B cell (primary cell): ENCODE measurements at regions not wholly inside any gene's neighbourhood (a gene's known extent, or its start where the extent isn't known, plus 50 kb on each side); places are given as distances from the start of the nearest gene placed in this dataset.

Experiments
- ATAC-seq: fragments of 200-7000 bp; cut with Tn5 transposase; one replicate; pipeline ENCODE4 v1.10.0; 2021; ENCODE audit warnings: low read depth, mild to moderate bottlenecking, moderate number of reproducible peaks, moderate library complexity
- CTCF ChIA-PET: fragments of 350-600 bp; sonication (Branson Sonifier 250); formaldehyde crosslinking; loops from one replicate; lab custom pipeline; 2021; ENCODE audit warnings: antibody characterized with exemption, inconsistent platforms; lab: Charles Lee
- POLR2A ChIA-PET: fragments of 350-600 bp; sonication (Branson Sonifier 250); formaldehyde crosslinking; loops from one replicate; lab custom pipeline; 2021; ENCODE audit warnings: antibody characterized with exemption; lab: Charles Lee
- DNase-seq: peaks from one replicate; pipeline ENCODE4 v3.0.0; 2013
- H2AFZ ChIP-seq: 2 replicates; pipeline ENCODE4 v1.6.1; 2012; ENCODE audit warnings: mild to moderate bottlenecking, low read depth, low read length; ENCODE audit not compliant: insufficient read depth, poor library complexity, severe bottlenecking
- H3K27ac ChIP-seq, 2 donors: 1 replicate in 1 of 2; 2 replicates in 1 of 2; pipeline ENCODE4 v1.5.1; 2012 to 2013; ENCODE audit warnings: low read length in 2 of 2, mild to moderate bottlenecking in 2 of 2, moderate library complexity in 1 of 2
- H3K27me3 ChIP-seq, 4 experiments: fragments of 200-600 bp in 1 of 4; sonication (generic) in 1 of 4; replicated peaks in 1 of 4; 1 replicate in 2 of 4; 2 replicates in 2 of 4; pipeline versions ENCODE4 v1.6.1 to v1.7.0; 2013 to 2016; ENCODE audit warnings: low read length in 3 of 4, mild to moderate bottlenecking in 2 of 4, mixed read lengths in 1 of 4, moderate library complexity in 1 of 4; ENCODE audit not compliant: insufficient read depth in 4 of 4, control insufficient read depth in 3 of 4; ENCODE audit errors: control extremely low read depth in 1 of 4
- H3K36me3 ChIP-seq, 2 experiments: replicated peaks in 1 of 2; 1 replicate in 1 of 2; 2 replicates in 1 of 2; pipeline versions ENCODE4 v1.6.1 to v1.7.1; 2013; ENCODE audit warnings: low read length in 1 of 2; ENCODE audit not compliant: insufficient read depth in 2 of 2, control insufficient read depth in 1 of 2; ENCODE audit errors: control extremely low read depth in 1 of 2, extremely low read depth in 1 of 2
- H3K4me1 ChIP-seq, 2 donors: fragments of 200-600 bp in 1 of 2; sonication (generic) in 1 of 2; 1 replicate in 1 of 2; 2 replicates in 1 of 2; pipeline versions ENCODE4 v1.5.1 to v1.6.1; 2013 to 2017; ENCODE audit warnings: low read length in 2 of 2; ENCODE audit not compliant: control insufficient read depth in 2 of 2, insufficient read depth in 2 of 2
- H3K4me2 ChIP-seq: replicated peaks from 2 replicates; pipeline ENCODE3; 2012; ENCODE audit warnings: mild to moderate bottlenecking, low read depth, low read length; ENCODE audit not compliant: poor library complexity, severe bottlenecking
- H3K4me3 ChIP-seq, 5 experiments: fragments of 200-600 bp in 1 of 5; sonication (generic) in 1 of 5; 1 replicate in 3 of 5; 2 replicates in 2 of 5; pipeline versions ENCODE4 v1.5.1 to v1.7.0; 2011 to 2016; ENCODE audit warnings: low read length in 4 of 5, mild to moderate bottlenecking in 4 of 5, low read depth in 2 of 5, control low read depth in 1 of 5, moderate library complexity in 1 of 5; ENCODE audit not compliant: insufficient read depth in 1 of 5; ENCODE audit errors: control extremely low read depth in 1 of 5, extremely low read depth in 1 of 5
- H3K79me2 ChIP-seq: fragments of 200-600 bp; sonication (generic); one replicate; pipeline ENCODE4 v1.6.0; 2016; ENCODE audit warnings: low read length; ENCODE audit not compliant: control insufficient read depth, insufficient read depth
- H3K9ac ChIP-seq: fragments of 200-600 bp; sonication (generic); 2 replicates; pipeline ENCODE4 v1.6.1; 2017; ENCODE audit warnings: mild to moderate bottlenecking, low read length, moderate library complexity
- H3K9me3 ChIP-seq, 3 donors: one replicate each; pipeline versions ENCODE4 v1.6.1 to v1.7.1; 2013; ENCODE audit warnings: low read length in 2 of 3; ENCODE audit not compliant: control insufficient read depth in 2 of 3, insufficient read depth in 1 of 3; ENCODE audit errors: control extremely low read depth in 1 of 3
- H4K20me1 ChIP-seq: 2 replicates; pipeline ENCODE4 v1.6.0; 2012; ENCODE audit warnings: mild to moderate bottlenecking, low read length; ENCODE audit not compliant: insufficient read depth, control insufficient read depth, poor library complexity, severe bottlenecking
- H3K27ac Mint-ChIP-seq: one replicate; pipeline ENCODE4 v1.8.0; 2021; ENCODE audit warnings: mixed read lengths
- H3K27me3 Mint-ChIP-seq: one replicate; pipeline ENCODE4 v1.8.0; 2021; ENCODE audit warnings: mixed read lengths
- H3K4me1 Mint-ChIP-seq: one replicate; pipeline ENCODE4 v1.8.0; 2021; ENCODE audit warnings: mixed read lengths
- H3K4me3 Mint-ChIP-seq: one replicate; pipeline ENCODE4 v1.8.0; 2021; ENCODE audit warnings: mixed read lengths
- H3K9me3 Mint-ChIP-seq: one replicate; pipeline ENCODE4 v1.8.0; 2022; ENCODE audit warnings: mixed read lengths; ENCODE audit not compliant: insufficient read depth
- CTCF ChIP-seq: fragments of 200-600 bp; IDR thresholded peaks from one replicate; pipeline ENCODE4 v1.8.0; 2022; ENCODE audit warnings: antibody characterized with exemption, mild to moderate bottlenecking
- EZH2 ChIP-seq: IDR thresholded peaks from 2 replicates; pipeline ENCODE4 v1.6.1; 2012; ENCODE audit warnings: borderline replicate concordance, low read depth, mild to moderate bottlenecking, moderate library complexity, low read length; ENCODE audit not compliant: insufficient read depth, poor library complexity, severe bottlenecking
- WGBS: methylation state at CpG from one replicate; pipeline ENCODE4 v1.1.5; 2013; ENCODE audit warnings: missing lambda C conversion rate; ENCODE audit not compliant: insufficient coverage; 5-methylcytosine and 5-hydroxymethylcytosine counted together
- intact Hi-C: fragments of 100-400 bp; cut with micrococcal nuclease; formaldehyde crosslinking; loops from one replicate; pipeline ENCODE4 v1.10.0; 2022

GRCh38 chr4:32745351-32745750, 2025.2 kb downstream of the PCDH7 start:
- Mint-ChIP-seq H3K9me3 (no peaks in the 10 kb centered on the region), H3K4me1 (no peaks in the 10 kb centered on the region), H3K27ac (no peak overlapping the region), H3K4me3 (no peak overlapping the region), H3K27me3 (no peaks in the 10 kb centered on the region)
- DNase-seq: no peak
- H3K36me3 ChIP-seq: no peaks in the 10 kb centered on the region
- H3K9me3 ChIP-seq: peaks cover 0 to 10% (median 0%) of the 10 kb centered on the region in 3 donors
- H3K79me2 ChIP-seq: no peaks in the 10 kb centered on the region
- ATAC-seq: no peak
- intact Hi-C loops: no loop called here
- no peak overlapping the region for H3K9ac ChIP-seq
- no peak overlapping the region for H3K27ac ChIP-seq
- H3K4me2 ChIP-seq: no peak overlapping the region
- H4K20me1 ChIP-seq: no peaks in the 10 kb centered on the region
- no peak overlapping the region for H2AFZ ChIP-seq
- POLR2A ChIA-PET: no interaction called here
- no peak overlapping the region for H3K4me3 ChIP-seq
- no peaks in the 10 kb centered on the region for H3K4me1 ChIP-seq
- TF ChIP-seq CTCF: no peak
- TF ChIP-seq EZH2: no peak
- no peaks in the 10 kb centered on the region for H3K27me3 ChIP-seq
- CTCF ChIA-PET: no interaction called here
- no CpG with 5 or more reads among the region's 1 CpG for WGBS

GRCh38 chr4:32748061-32748460, 2027.9 kb downstream of the PCDH7 start:
- no peaks in the 10 kb centered on the region for H3K27me3 ChIP-seq
- no peak for ATAC-seq
- Mint-ChIP-seq H3K27me3 (no peaks in the 10 kb centered on the region), H3K4me1 (no peaks in the 10 kb centered on the region), H3K9me3 (no peaks in the 10 kb centered on the region), H3K27ac (no peak overlapping the region), H3K4me3 (no peak overlapping the region)
- H3K4me3 ChIP-seq: no peak overlapping the region
- H3K79me2 ChIP-seq: no peaks in the 10 kb centered on the region
- no peak overlapping the region for H3K4me2 ChIP-seq
- no peaks in the 10 kb centered on the region for H4K20me1 ChIP-seq
- TF ChIP-seq CTCF: no peak
- no peak for TF ChIP-seq EZH2
- ChIA-PET CTCF (no interaction called here), POLR2A (no interaction called here)
- 89% methylated on average over 13 of the region's 13 CpGs for whole genome bisulfite sequencing
- H3K4me1 ChIP-seq: no peaks in the 10 kb centered on the region
- no peak overlapping the region for H3K27ac ChIP-seq
- H3K9ac ChIP-seq: no peak overlapping the region
- peaks cover 0 to 7% (median 0%) of the 10 kb centered on the region in 3 donors for H3K9me3 ChIP-seq
- no peaks in the 10 kb centered on the region for H3K36me3 ChIP-seq
- intact Hi-C loops: no loop called here
- no peak for DNase-seq
- H2AFZ ChIP-seq: no peak overlapping the region
